ENCODE measurements at regions not wholly inside any gene's neighbourhood (a gene's known extent, or its start where the extent isn't known, plus 50 kb on each side); places are given as distances from the start of the nearest gene placed in this dataset.

GRCh38 chr12:114876968-114877680, 193.1 kb upstream of the TBX3 start:
- TF ChIP-seq EZH2 (IDR thresholded peaks at IDR 0.05; ENCODE audit: borderline replicate concordance) (no peak), CTCF (IDR thresholded peaks at IDR 0.05; ENCODE audit: poor library complexity) (no peak), EZH2phosphoT487 (IDR thresholded peaks at IDR 0.05; ENCODE audit: low read depth, severe bottlenecking, unreplicated experiment) (no peak)

All from hepatocyte (in vitro differentiated cells).